GM23338 (cell line): ENCODE measurements at regions not wholly inside any gene's neighbourhood (a gene's known extent, or its start where the extent isn't known, plus 50 kb on each side); places are given as distances from the start of the nearest gene placed in this dataset.

Experiments used
- CREB1 ChIP-seq: fragments of 250-450 bp; sonication (Bioruptor Pico); IDR thresholded peaks from 2 replicates; pipeline ENCODE4 v1.5.0; 2020; ENCODE audit warnings: low read depth, mild to moderate bottlenecking, moderate library complexity
- EZH2 ChIP-seq: fragments of 200-600 bp; sonication (generic); IDR thresholded peaks from one replicate; pipeline ENCODE4 v1.8.0; 2017; ENCODE audit warnings: antibody characterized with exemption, mild to moderate bottlenecking, low read depth; ENCODE audit not compliant: unreplicated experiment
- EZH2phosphoT487 ChIP-seq: fragments of 200-600 bp; sonication (generic); IDR thresholded peaks from one replicate; pipeline ENCODE4 v1.8.1; 2018; ENCODE audit warnings: antibody characterized with exemption; ENCODE audit not compliant: unreplicated experiment
- NANOG ChIP-seq: IDR thresholded peaks from 2 replicates; pipeline ENCODE4 v1.6.1; 2016; ENCODE audit warnings: antibody characterized with exemption, borderline replicate concordance
- POLR2AphosphoS5 ChIP-seq: IDR thresholded peaks from 2 replicates; pipeline ENCODE4 v1.6.1; 2016; ENCODE audit warnings: antibody characterized with exemption, low read depth
- TF ChIP-seq, protein P1 (sequence below), 2 experiments: fragments of 200-600 bp in 1 of 2; sonication (generic) in 1 of 2; conservative IDR thresholded peaks; 2 replicates each; pipeline versions ENCODE4 v1.5.1 to v1.6.1; 2016 to 2017; ENCODE audit warnings: antibody characterized with exemption in 2 of 2, low read depth in 2 of 2, mild to moderate bottlenecking in 2 of 2, moderate library complexity in 1 of 2
- TF ChIP-seq, protein P2 (sequence below): IDR thresholded peaks from one replicate; pipeline ENCODE4 v1.6.1; 2018; ENCODE audit warnings: antibody characterized with exemption; ENCODE audit not compliant: unreplicated experiment

DNA sequence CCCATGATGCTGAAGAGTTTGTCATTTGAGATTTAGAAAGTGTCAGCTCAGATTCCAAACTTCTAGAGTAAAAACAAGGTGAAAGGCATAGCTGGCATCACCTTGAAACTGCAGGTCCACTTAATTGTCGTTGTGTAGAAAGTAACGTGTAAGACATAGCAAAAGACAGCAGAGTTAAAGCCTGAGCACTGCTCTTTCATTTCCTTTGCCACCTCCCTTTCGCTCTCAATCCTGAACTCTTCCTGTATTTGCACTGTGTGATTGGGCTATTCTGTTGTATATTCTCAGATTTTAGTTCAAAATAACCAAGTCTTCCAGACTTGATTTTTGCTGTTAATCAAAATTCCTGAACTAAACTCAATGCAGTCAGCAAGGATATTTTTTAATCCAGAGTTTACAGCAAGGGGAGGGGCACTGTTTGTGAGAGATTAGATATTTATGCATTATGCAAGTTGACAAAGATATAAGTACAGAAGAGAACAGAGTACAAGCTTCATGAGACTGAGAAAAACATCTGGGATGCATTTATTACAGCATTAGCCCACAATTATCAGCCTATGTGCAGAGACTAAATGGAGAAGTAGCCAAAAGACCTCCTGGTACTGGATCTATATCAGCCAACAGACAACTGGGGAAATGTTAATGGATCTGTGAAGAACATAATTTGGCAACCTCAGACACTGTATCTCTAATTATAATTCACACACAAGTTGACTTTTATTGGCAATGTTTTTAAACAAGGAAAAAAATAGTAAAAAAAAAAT, 328.6 kb downstream of the SUCLA2 start:
- no peak for TF ChIP-seq CREB1 (CRISPR knock-in tag)
- TF ChIP-seq, protein P1, sequence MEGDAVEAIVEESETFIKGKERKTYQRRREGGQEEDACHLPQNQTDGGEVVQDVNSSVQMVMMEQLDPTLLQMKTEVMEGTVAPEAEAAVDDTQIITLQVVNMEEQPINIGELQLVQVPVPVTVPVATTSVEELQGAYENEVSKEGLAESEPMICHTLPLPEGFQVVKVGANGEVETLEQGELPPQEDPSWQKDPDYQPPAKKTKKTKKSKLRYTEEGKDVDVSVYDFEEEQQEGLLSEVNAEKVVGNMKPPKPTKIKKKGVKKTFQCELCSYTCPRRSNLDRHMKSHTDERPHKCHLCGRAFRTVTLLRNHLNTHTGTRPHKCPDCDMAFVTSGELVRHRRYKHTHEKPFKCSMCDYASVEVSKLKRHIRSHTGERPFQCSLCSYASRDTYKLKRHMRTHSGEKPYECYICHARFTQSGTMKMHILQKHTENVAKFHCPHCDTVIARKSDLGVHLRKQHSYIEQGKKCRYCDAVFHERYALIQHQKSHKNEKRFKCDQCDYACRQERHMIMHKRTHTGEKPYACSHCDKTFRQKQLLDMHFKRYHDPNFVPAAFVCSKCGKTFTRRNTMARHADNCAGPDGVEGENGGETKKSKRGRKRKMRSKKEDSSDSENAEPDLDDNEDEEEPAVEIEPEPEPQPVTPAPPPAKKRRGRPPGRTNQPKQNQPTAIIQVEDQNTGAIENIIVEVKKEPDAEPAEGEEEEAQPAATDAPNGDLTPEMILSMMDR (conservative IDR thresholded peaks at IDR 0.05; ENCODE audit: low read depth in 2 of 2): no peak
- TF ChIP-seq NANOG: no peak
- TF ChIP-seq EZH2: no peak
- no peak for TF ChIP-seq EZH2phosphoT487
- TF ChIP-seq, protein P2, sequence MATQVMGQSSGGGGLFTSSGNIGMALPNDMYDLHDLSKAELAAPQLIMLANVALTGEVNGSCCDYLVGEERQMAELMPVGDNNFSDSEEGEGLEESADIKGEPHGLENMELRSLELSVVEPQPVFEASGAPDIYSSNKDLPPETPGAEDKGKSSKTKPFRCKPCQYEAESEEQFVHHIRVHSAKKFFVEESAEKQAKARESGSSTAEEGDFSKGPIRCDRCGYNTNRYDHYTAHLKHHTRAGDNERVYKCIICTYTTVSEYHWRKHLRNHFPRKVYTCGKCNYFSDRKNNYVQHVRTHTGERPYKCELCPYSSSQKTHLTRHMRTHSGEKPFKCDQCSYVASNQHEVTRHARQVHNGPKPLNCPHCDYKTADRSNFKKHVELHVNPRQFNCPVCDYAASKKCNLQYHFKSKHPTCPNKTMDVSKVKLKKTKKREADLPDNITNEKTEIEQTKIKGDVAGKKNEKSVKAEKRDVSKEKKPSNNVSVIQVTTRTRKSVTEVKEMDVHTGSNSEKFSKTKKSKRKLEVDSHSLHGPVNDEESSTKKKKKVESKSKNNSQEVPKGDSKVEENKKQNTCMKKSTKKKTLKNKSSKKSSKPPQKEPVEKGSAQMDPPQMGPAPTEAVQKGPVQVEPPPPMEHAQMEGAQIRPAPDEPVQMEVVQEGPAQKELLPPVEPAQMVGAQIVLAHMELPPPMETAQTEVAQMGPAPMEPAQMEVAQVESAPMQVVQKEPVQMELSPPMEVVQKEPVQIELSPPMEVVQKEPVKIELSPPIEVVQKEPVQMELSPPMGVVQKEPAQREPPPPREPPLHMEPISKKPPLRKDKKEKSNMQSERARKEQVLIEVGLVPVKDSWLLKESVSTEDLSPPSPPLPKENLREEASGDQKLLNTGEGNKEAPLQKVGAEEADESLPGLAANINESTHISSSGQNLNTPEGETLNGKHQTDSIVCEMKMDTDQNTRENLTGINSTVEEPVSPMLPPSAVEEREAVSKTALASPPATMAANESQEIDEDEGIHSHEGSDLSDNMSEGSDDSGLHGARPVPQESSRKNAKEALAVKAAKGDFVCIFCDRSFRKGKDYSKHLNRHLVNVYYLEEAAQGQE: no peak
- no peak for TF ChIP-seq POLR2AphosphoS5
